Epithelial cell of esophagus (primary cell): ENCODE measurements at regions not wholly inside any gene's neighbourhood (a gene's known extent, or its start where the extent isn't known, plus 50 kb on each side); places are given as distances from the start of the nearest gene placed in this dataset.
A peak's percentile ranks its signal among the peaks of the same experiment; 100 is the strongest.

Experiments
- DNase-seq: peaks from one replicate; pipeline ENCODE4 v3.0.0; 2010; ENCODE audit warnings: low read depth
- H3K4me3 ChIP-seq: 2 replicates; pipeline ENCODE4 v1.5.1; 2011; ENCODE audit warnings: mild to moderate bottlenecking, low read length, control low read depth
- TF ChIP-seq, protein P1 (sequence below): IDR thresholded peaks from 2 replicates; pipeline ENCODE4 v1.5.1; 2011; ENCODE audit warnings: low read depth, mild to moderate bottlenecking, low read length, control low read depth, inconsistent platforms; ENCODE audit not compliant: insufficient read depth; ENCODE audit errors: missing control alignments

DNA sequence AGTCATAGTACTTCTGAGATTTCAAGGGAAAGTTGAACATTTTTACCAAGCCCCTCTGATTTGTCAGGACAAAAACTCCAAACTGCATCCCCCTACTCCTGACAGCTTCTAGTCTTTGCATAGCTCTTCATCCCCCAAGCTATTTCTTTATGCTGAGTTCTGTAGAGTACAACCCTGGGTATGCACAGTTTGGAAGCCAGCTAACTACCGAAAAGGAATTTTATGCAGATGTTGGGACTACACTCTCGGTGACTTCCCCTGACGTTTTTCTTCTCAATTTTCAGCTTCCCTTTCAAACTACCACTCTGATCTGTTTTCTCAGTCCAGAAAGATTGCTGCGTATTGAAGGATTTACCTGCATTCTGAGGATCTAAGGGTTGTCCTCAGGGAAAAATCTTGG is 1060.2 kb upstream of the ACVR2A start:
- TF ChIP-seq, protein P1, sequence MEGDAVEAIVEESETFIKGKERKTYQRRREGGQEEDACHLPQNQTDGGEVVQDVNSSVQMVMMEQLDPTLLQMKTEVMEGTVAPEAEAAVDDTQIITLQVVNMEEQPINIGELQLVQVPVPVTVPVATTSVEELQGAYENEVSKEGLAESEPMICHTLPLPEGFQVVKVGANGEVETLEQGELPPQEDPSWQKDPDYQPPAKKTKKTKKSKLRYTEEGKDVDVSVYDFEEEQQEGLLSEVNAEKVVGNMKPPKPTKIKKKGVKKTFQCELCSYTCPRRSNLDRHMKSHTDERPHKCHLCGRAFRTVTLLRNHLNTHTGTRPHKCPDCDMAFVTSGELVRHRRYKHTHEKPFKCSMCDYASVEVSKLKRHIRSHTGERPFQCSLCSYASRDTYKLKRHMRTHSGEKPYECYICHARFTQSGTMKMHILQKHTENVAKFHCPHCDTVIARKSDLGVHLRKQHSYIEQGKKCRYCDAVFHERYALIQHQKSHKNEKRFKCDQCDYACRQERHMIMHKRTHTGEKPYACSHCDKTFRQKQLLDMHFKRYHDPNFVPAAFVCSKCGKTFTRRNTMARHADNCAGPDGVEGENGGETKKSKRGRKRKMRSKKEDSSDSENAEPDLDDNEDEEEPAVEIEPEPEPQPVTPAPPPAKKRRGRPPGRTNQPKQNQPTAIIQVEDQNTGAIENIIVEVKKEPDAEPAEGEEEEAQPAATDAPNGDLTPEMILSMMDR = no peak
- no peak for DNase-seq
- no peak overlapping the region for H3K4me3 ChIP-seq

DNA sequence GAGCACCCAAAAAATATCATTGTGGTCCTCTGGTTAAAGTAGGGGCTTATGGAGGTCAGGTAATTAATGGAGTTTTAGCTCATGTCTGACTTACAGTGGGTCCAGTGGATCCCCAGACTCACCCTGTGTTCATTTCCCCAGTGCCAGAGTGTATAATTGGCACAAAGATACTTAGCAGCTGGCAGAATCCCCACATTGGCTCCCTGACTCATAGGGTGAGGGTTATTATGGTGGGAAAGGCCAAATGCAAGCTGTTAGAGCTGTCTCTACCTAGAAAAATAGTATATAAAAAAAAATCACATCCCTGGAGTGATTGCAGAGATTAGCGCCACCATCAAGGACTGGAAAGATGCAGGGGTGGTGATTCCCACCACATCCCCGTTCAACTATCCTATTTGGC is 1067.6 kb upstream of the ACVR2A start:
- no peak for DNase-seq
- no peak overlapping the region for H3K4me3 ChIP-seq
- TF ChIP-seq, protein P1 = no peak

DNA sequence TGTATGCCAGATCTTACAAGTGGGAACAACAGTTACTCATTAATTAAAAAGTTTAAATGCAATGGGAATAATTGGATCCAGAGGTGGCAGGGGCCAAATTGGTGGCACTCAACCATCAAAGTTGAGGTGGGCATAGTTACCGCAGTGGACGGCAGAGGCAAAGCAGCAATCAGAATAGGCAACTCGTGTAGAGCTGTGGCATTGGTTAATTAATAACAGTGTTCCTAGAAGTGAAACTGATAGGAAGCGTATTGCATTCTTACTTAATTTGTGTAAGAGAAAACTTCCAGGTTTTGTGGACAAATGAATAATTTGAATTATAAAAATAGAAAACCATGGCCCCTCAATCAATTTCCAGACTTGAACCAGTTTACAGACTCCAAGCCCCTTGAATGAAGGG is 1068.2 kb upstream of the ACVR2A start:
- TF ChIP-seq, protein P1 = no peak
- no peak for DNase-seq
- no peak overlapping the region for H3K4me3 ChIP-seq

DNA sequence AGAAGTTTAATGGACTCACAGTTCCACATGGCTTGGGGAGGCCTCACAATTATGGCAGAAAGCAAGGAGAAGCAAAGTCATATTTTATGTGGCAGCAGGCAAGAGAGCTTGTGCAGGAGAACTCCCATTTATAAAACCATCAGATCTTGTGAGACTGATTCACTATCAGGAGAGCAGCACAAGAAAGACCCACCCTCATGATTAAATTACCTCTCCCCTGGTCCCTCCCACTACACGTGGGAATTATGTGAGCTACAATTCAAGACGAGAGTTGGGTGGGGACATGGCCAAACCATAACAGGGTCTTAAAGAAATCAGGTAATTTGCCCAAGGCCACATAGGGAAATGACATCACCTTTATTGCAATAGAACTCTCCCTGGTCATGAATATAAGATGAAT is 1073.3 kb upstream of the ACVR2A start:
- TF ChIP-seq, protein P1 = no peak
- peak; percentile 14 for DNase-seq
- no peak overlapping the region for H3K4me3 ChIP-seq

DNA sequence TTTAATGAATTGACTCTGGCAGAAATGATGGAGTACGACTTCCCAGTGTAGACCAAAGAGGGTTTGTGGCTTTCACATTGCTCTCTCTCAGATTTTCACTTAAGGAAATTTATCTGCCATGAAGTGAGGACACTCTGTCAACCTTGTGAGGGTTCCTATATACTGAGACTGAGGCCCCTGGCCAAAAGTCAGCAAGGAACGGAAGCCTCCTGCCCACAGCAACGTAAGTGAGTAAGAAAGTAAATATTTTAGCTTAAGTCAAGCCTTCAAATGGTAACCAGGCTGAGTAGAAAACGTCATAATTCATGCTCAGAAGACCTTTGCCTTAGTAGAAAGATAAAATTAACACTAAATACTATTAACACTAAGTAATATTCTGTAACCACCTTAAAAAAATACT is 1080.5 kb upstream of the ACVR2A start:
- H3K4me3 ChIP-seq = no peak overlapping the region
- peak; percentile 19 for DNase-seq
- TF ChIP-seq, protein P1 = no peak

DNA sequence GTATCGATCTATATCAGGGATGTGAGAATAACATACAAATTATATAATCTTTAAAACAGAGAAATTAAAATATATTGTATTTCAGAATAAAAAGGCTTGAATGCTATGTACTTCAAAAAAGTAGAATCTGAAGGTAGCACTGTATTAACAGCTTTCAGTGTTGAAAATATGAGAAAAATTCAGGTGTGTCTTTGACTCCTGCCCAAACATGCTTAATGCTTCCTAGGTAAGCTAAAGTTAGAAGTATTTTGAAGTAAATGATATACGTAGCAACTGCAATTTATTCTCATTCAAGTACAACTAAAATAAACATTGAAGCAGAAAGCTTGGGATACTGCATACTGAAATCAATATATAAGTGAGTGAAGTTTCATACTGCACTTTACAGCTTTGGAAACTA is 1082.0 kb upstream of the ACVR2A start:
- TF ChIP-seq, protein P1 = no peak
- DNase-seq = peak; percentile 49
- H3K4me3 ChIP-seq = no peak overlapping the region

DNA sequence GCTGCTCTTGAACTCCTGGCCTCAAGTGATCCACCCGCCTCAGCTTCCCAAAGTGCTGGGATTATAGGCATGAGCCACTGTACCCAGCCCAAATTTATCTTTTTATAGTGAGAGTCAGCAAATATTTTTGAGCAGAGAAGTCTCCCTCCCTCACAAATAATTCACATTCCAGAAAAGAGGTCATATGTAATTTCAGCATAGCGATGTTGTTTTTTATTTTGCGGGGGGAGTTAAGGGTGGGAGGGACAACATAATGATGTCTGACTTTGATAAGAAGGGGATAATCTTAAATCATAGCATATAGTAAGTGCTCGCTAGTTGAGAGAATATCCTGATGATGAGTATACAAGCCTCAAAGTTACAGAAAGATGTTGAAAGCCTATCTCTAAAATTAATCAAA is 1090.2 kb upstream of the ACVR2A start:
- no peak for DNase-seq
- TF ChIP-seq, protein P1 = no peak
- H3K4me3 ChIP-seq = no peak overlapping the region
